HG03432 (cell line): ENCODE measurements at regions not wholly inside any gene's neighbourhood (a gene's known extent, or its start where the extent isn't known, plus 50 kb on each side); places are given as distances from the start of the nearest gene placed in this dataset.
"Not testable (repeated sequence)": the region's sequence is repeated elsewhere in the genome, so short reads cannot be mapped to it uniquely, and the experiment has no call there.

ENCODE experiments used
- ATAC-seq: cut with Tn5 transposase; IDR thresholded peaks from one replicate; pipeline ENCODE4 v1.9.1; 2021; ENCODE audit warnings: mild to moderate bottlenecking, moderate library complexity; ENCODE audit not compliant: unreplicated experiment

- ATAC-seq, result no peak
Measured at GRCh38 chr16:65618333-65618732, 496.5 kb upstream of the CDH11 start.

GRCh38 chr16:65617421-65617820, 495.6 kb upstream of the CDH11 start:
- no peak for ATAC-seq

GRCh38 chr16:65608455-65608854, 486.6 kb upstream of the CDH11 start:
- no peak for ATAC-seq

- no peak for ATAC-seq
Measured at GRCh38 chr16:65604771-65605170, 482.9 kb upstream of the CDH11 start.

- ATAC-seq, result no peak
Measured at GRCh38 chr16:65601781-65602180, 479.9 kb upstream of the CDH11 start.

GRCh38 chr16:65600629-65601028, 478.8 kb upstream of the CDH11 start:
- ATAC-seq, result no peak

GRCh38 chr16:65600046-65600445, 478.2 kb upstream of the CDH11 start:
- ATAC-seq, result no peak

GRCh38 chr16:65598621-65599020, 476.8 kb upstream of the CDH11 start:
- no peak for ATAC-seq

- ATAC-seq, result no peak
Measured at GRCh38 chr16:65583498-65583897, 461.6 kb upstream of the CDH11 start.

- no peak for ATAC-seq
Measured at GRCh38 chr16:65579050-65579449, 457.2 kb upstream of the CDH11 start.

- no peak for ATAC-seq
Measured at GRCh38 chr16:65576631-65577030, 454.8 kb upstream of the CDH11 start.

GRCh38 chr16:65576139-65576538, 454.3 kb upstream of the CDH11 start:
- no peak for ATAC-seq

GRCh38 chr16:65574326-65574966, 452.6 kb upstream of the CDH11 start:
- ATAC-seq, result no peak

GRCh38 chr16:65572156-65572555, 450.3 kb upstream of the CDH11 start:
- no peak for ATAC-seq

- no peak for ATAC-seq
Measured at GRCh38 chr16:65570261-65570660, 448.4 kb upstream of the CDH11 start.

GRCh38 chr16:65559846-65560245, 438.0 kb upstream of the CDH11 start:
- ATAC-seq, result no peak

- not testable (repeated sequence) for ATAC-seq
Measured at GRCh38 chr16:65549689-65550088, 427.8 kb upstream of the CDH11 start.

- no peak for ATAC-seq
Measured at GRCh38 chr16:65548470-65548869, 426.6 kb upstream of the CDH11 start.

GRCh38 chr16:65547772-65548446, 426.0 kb upstream of the CDH11 start:
- ATAC-seq, result no peak

GRCh38 chr16:65546353-65546791, 424.5 kb upstream of the CDH11 start:
- no peak for ATAC-seq

- no peak for ATAC-seq
Measured at GRCh38 chr16:65545413-65545956, 423.6 kb upstream of the CDH11 start.
